DMS 273 (cell line): ENCODE measurements at regions not wholly inside any gene's neighbourhood (a gene's known extent, or its start where the extent isn't known, plus 50 kb on each side); places are given as distances from the start of the nearest gene placed in this dataset.

Experiments used
- DNase-seq: peaks from one replicate; lab custom pipeline; 2025; ENCODE audit not compliant: unreplicated experiment; lab: John Stamatoyannopoulos, UW

- DNase-seq, result no peak
Observed at GRCh38 chr6:134719911-134720310, 230.0 kb downstream of the ALDH8A1 start.

- DNase-seq, result no peak
Observed at GRCh38 chr6:134719286-134719685, 230.6 kb downstream of the ALDH8A1 start.

- DNase-seq, result no peak
Observed at GRCh38 chr6:134714679-134715078, 235.2 kb downstream of the ALDH8A1 start.

GRCh38 chr6:134714113-134714512, 235.8 kb downstream of the ALDH8A1 start:
- DNase-seq, result no peak

- no peak for DNase-seq
Observed at GRCh38 chr6:134712311-134712710, 237.6 kb downstream of the ALDH8A1 start.

GRCh38 chr6:134708079-134708478, 241.8 kb downstream of the ALDH8A1 start:
- DNase-seq, result no peak

GRCh38 chr6:134707342-134708031, 242.4 kb downstream of the ALDH8A1 start:
- DNase-seq, result no peak

- DNase-seq, result no peak
Observed at GRCh38 chr6:134706806-134707205, 243.1 kb downstream of the ALDH8A1 start.

GRCh38 chr6:134706153-134706552, 243.7 kb downstream of the ALDH8A1 start:
- no peak for DNase-seq

- DNase-seq, result no peak
Observed at GRCh38 chr6:134703206-134703605, 246.7 kb downstream of the ALDH8A1 start.

- DNase-seq, result no peak
Observed at GRCh38 chr6:134702279-134702678, 247.6 kb downstream of the ALDH8A1 start.

- no peak for DNase-seq
Observed at GRCh38 chr6:134701301-134701700, 248.6 kb downstream of the ALDH8A1 start.

GRCh38 chr6:134698228-134698627, 251.7 kb downstream of the ALDH8A1 start:
- DNase-seq, result no peak

- DNase-seq, result no peak
Observed at GRCh38 chr6:134692008-134692407, 257.9 kb downstream of the ALDH8A1 start.

GRCh38 chr6:134691180-134691579, 258.7 kb downstream of the ALDH8A1 start:
- no peak for DNase-seq

- DNase-seq, result no peak
Observed at GRCh38 chr6:134690048-134690447, 259.9 kb downstream of the ALDH8A1 start.

GRCh38 chr6:134689641-134690040, 260.3 kb downstream of the ALDH8A1 start:
- DNase-seq, result no peak

- no peak for DNase-seq
Observed at GRCh38 chr6:134689177-134689576, 260.7 kb downstream of the ALDH8A1 start.

- no peak for DNase-seq
Observed at GRCh38 chr6:134686071-134686470, 263.8 kb downstream of the ALDH8A1 start.

- DNase-seq, result no peak
Observed at GRCh38 chr6:134684423-134684795, 265.5 kb downstream of the ALDH8A1 start.

GRCh38 chr6:134683783-134684422, 266.0 kb downstream of the ALDH8A1 start:
- DNase-seq, result no peak

- DNase-seq, result no peak
Observed at GRCh38 chr6:134680433-134680832, 269.5 kb downstream of the ALDH8A1 start.

GRCh38 chr6:134680021-134680420, 269.9 kb downstream of the ALDH8A1 start:
- DNase-seq, result no peak
